MM.1S (cell line): ENCODE measurements at regions not wholly inside any gene's neighbourhood (a gene's known extent, or its start where the extent isn't known, plus 50 kb on each side); places are given as distances from the start of the nearest gene placed in this dataset.

Experiments
- DNase-seq: peaks from one replicate; pipeline ENCODE4 v3.0.0-alpha.2; 2015
- H2AFZ ChIP-seq: fragments of 300-600 bp; sonication (generic); 2 replicates; pipeline ENCODE4 v1.6.0; 2016; ENCODE audit warnings: antibody characterized with exemption, low read length
- H3F3A ChIP-seq: fragments of 300-600 bp; sonication (generic); 2 replicates; pipeline ENCODE4 v1.6.1; 2016; ENCODE audit warnings: mild to moderate bottlenecking, antibody characterized with exemption, low read length, moderate library complexity, mixed read lengths; ENCODE audit not compliant: insufficient read depth
- H3K27ac ChIP-seq: fragments of 300-600 bp; sonication (generic); 2 replicates; pipeline ENCODE4 v1.5.1; 2016; ENCODE audit warnings: mild to moderate bottlenecking, low read length
- H3K27me3 ChIP-seq: fragments of 300-600 bp; sonication (generic); replicated peaks from 2 replicates; pipeline ENCODE4 v1.6.0; 2016; ENCODE audit warnings: low read length; ENCODE audit not compliant: insufficient read depth
- H3K36me3 ChIP-seq: fragments of 300-600 bp; sonication (generic); replicated peaks from 2 replicates; pipeline ENCODE4 v1.6.1; 2016; ENCODE audit warnings: mild to moderate bottlenecking, low read length, mixed read lengths; ENCODE audit not compliant: insufficient read depth
- H3K4me1 ChIP-seq: fragments of 300-600 bp; sonication (generic); 2 replicates; pipeline ENCODE4 v1.6.1; 2016; ENCODE audit warnings: low read length, mixed read lengths
- H3K4me2 ChIP-seq: fragments of 300-600 bp; sonication (generic); 2 replicates; pipeline ENCODE4 v1.6.0; 2016; ENCODE audit warnings: low read depth, low read length
- H3K4me3 ChIP-seq: fragments of 300-600 bp; sonication (generic); 2 replicates; pipeline ENCODE4 v1.5.1; 2016; ENCODE audit warnings: low read length, mixed read lengths
- H3K79me2 ChIP-seq: fragments of 300-600 bp; sonication (generic); 2 replicates; pipeline ENCODE4 v1.6.1; 2016; ENCODE audit warnings: mixed run types, low read length, mixed read lengths
- H3K9ac ChIP-seq: fragments of 300-600 bp; sonication (generic); 2 replicates; pipeline ENCODE4 v1.6.1; 2016; ENCODE audit warnings: low read length, mixed read lengths
- H3K9me2 ChIP-seq: fragments of 300-600 bp; sonication (generic); replicated peaks from 2 replicates; pipeline ENCODE4 v1.6.1; 2016; ENCODE audit warnings: mild to moderate bottlenecking, low read length, mixed read lengths; ENCODE audit not compliant: insufficient read depth
- H3K9me3 ChIP-seq: fragments of 300-600 bp; sonication (generic); replicated peaks from 2 replicates; pipeline ENCODE4 v1.6.1; 2016; ENCODE audit warnings: mild to moderate bottlenecking, low read length, mixed read lengths; ENCODE audit not compliant: insufficient read depth
- H4K20me1 ChIP-seq: fragments of 300-600 bp; sonication (generic); 2 replicates; pipeline ENCODE4 v1.6.1; 2016; ENCODE audit warnings: mild to moderate bottlenecking, low read length, moderate library complexity, mixed read lengths; ENCODE audit not compliant: insufficient read depth
- EZH2 ChIP-seq: fragments of 300-600 bp; sonication (generic); optimal IDR thresholded peaks from 2 replicates; pipeline ENCODE3; 2017; ENCODE audit warnings: low read depth, mild to moderate bottlenecking, antibody characterized with exemption, low read length, mixed read lengths
- EZH2phosphoT487 ChIP-seq: fragments of 300-600 bp; sonication (generic); IDR thresholded peaks from 2 replicates; pipeline ENCODE4 v1.6.1; 2018; ENCODE audit warnings: antibody characterized with exemption, low read length
- TF ChIP-seq, protein P1 (sequence below): fragments of 300-600 bp; sonication (generic); IDR thresholded peaks from 2 replicates; pipeline ENCODE4 v1.5.1; 2016; ENCODE audit warnings: antibody characterized with exemption, low read length, mixed read lengths

DNA sequence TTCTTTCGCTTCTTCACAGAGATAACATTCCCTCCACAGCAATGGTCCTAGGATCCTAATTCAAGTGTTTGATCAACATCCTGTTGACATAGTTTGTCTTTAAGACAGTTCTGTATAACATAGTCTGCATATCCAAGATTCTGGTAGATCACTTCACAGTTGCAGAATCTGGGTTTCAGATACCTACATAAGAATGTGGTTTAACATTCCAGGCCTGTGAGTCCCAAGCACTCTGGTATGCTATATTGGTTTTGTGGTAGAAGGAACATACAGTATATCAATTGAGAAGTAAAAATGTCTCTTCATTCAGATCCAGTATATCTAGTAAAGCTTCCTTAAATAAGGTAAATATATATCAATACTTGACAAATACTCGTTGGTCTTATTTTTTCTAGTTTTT lies 914.2 kb upstream of the CDH6 start:
- H3K9me2 ChIP-seq: no peaks in the 10 kb centered on the region
- H3K4me2 ChIP-seq: no peak overlapping the region
- H3K4me3 ChIP-seq: no peak overlapping the region
- no peaks in the 10 kb centered on the region for H3F3A ChIP-seq
- H3K9me3 ChIP-seq: no peaks in the 10 kb centered on the region
- TF ChIP-seq EZH2 (no peak), EZH2phosphoT487 (no peak)
- TF ChIP-seq, protein P1, sequence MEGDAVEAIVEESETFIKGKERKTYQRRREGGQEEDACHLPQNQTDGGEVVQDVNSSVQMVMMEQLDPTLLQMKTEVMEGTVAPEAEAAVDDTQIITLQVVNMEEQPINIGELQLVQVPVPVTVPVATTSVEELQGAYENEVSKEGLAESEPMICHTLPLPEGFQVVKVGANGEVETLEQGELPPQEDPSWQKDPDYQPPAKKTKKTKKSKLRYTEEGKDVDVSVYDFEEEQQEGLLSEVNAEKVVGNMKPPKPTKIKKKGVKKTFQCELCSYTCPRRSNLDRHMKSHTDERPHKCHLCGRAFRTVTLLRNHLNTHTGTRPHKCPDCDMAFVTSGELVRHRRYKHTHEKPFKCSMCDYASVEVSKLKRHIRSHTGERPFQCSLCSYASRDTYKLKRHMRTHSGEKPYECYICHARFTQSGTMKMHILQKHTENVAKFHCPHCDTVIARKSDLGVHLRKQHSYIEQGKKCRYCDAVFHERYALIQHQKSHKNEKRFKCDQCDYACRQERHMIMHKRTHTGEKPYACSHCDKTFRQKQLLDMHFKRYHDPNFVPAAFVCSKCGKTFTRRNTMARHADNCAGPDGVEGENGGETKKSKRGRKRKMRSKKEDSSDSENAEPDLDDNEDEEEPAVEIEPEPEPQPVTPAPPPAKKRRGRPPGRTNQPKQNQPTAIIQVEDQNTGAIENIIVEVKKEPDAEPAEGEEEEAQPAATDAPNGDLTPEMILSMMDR: no peak
- no peaks in the 10 kb centered on the region for H3K36me3 ChIP-seq
- H3K27me3 ChIP-seq: no peaks in the 10 kb centered on the region
- no peak overlapping the region for H2AFZ ChIP-seq
- H3K27ac ChIP-seq: no peak overlapping the region
- no peaks in the 10 kb centered on the region for H4K20me1 ChIP-seq
- no peaks in the 10 kb centered on the region for H3K79me2 ChIP-seq
- no peak overlapping the region for H3K9ac ChIP-seq
- DNase-seq: no peak
- H3K4me1 ChIP-seq: no peaks in the 10 kb centered on the region

DNA sequence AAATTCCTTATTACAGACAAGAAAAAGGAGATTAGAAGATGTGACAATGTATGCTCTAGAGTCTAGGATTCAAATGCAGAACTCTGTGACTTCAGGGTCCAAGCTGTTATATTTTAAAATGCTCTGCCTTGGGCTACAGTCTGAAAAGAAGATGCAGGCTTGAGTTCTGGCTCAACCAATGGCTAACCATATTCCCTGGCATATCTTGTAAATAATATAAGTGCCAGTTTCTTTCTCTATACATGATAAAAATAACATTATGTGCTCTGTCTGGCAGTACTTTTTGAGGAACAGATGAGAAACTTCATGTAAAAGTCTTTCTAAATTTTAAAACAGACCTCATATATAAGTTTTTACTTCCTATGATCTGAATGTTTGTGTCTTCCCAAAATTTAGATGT lies 926.5 kb upstream of the CDH6 start:
- Histone ChIP-seq H3K36me3 (no peaks in the 10 kb centered on the region), H3F3A (no peaks in the 10 kb centered on the region), H3K4me2 (no peak overlapping the region), H3K9me2 (no peaks in the 10 kb centered on the region), H3K9ac (no peak overlapping the region), H3K79me2 (no peaks in the 10 kb centered on the region), H3K4me3 (no peak overlapping the region), H3K4me1 (no peaks in the 10 kb centered on the region), H2AFZ (no peak overlapping the region), H4K20me1 (no peaks in the 10 kb centered on the region), H3K27ac (no peak overlapping the region), H3K27me3 (no peaks in the 10 kb centered on the region), H3K9me3 (no peaks in the 10 kb centered on the region)
- no peak for DNase-seq
- no peak for TF ChIP-seq EZH2
- TF ChIP-seq, protein P1: no peak
- TF ChIP-seq EZH2phosphoT487: no peak

GRCh38 chr5:30239331-30240022 lies 954.0 kb upstream of the CDH6 start:
- Histone ChIP-seq H2AFZ (no peak overlapping the region), H3F3A (no peaks in the 10 kb centered on the region), H3K36me3 (no peaks in the 10 kb centered on the region), H3K27ac (no peak overlapping the region), H3K79me2 (no peaks in the 10 kb centered on the region), H3K9ac (no peak overlapping the region), H3K4me3 (no peak overlapping the region), H3K27me3 (no peaks in the 10 kb centered on the region), H3K4me2 (no peak overlapping the region), H4K20me1 (no peaks in the 10 kb centered on the region), H3K9me2 (no peaks in the 10 kb centered on the region), H3K9me3 (no peaks in the 10 kb centered on the region), H3K4me1 (no peaks in the 10 kb centered on the region)
- TF ChIP-seq, protein P1: no peak
- no peak for TF ChIP-seq EZH2
- TF ChIP-seq EZH2phosphoT487: no peak
- no peak for DNase-seq
